ENCODE measurements at regions not wholly inside any gene's neighbourhood (a gene's known extent, or its start where the extent isn't known, plus 50 kb on each side); places are given as distances from the start of the nearest gene placed in this dataset.

DNA sequence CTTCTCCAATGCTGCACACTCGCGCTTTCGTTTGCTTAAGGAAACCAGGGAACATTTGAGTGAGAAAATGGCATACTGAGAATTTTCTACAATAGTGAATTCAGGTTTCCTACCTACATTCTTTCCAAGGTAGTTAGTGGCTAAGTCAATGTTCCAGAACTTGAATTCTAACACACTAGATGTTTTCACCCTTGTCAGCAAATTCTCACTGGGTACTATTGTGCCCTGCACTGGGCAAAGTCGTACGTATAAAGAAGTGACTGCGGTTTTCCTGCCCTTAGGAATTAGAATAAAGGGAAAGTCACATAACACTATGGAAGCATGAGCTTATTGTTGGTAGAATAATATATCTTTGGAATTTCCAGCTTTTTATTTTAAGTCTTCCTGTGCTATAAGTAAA is 119.2 kb upstream of the TNFSF11 start:
- TF ChIP-seq, protein P1, sequence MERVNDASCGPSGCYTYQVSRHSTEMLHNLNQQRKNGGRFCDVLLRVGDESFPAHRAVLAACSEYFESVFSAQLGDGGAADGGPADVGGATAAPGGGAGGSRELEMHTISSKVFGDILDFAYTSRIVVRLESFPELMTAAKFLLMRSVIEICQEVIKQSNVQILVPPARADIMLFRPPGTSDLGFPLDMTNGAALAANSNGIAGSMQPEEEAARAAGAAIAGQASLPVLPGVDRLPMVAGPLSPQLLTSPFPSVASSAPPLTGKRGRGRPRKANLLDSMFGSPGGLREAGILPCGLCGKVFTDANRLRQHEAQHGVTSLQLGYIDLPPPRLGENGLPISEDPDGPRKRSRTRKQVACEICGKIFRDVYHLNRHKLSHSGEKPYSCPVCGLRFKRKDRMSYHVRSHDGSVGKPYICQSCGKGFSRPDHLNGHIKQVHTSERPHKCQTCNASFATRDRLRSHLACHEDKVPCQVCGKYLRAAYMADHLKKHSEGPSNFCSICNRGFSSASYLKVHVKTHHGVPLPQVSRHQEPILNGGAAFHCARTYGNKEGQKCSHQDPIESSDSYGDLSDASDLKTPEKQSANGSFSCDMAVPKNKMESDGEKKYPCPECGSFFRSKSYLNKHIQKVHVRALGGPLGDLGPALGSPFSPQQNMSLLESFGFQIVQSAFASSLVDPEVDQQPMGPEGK (CRISPR knock-in tag; IDR thresholded peaks at IDR 0.05; ENCODE audit: borderline replicate concordance) = no peak
- no peak for TF ChIP-seq YY1 (IDR thresholded peaks at IDR 0.05; ENCODE audit: borderline replicate concordance in 1 of 3, control insufficient read depth in 1 of 3, extremely low read depth in 1 of 3, insufficient read depth in 3 of 3, insufficient read length in 1 of 3, insufficient replicate concordance in 2 of 3, low read depth in 1 of 3, low read length in 2 of 3)
- TF ChIP-seq ZNF707 (CRISPR knock-in tag; conservative IDR thresholded peaks at IDR 0.05) = no peak
- TF ChIP-seq, protein P2, sequence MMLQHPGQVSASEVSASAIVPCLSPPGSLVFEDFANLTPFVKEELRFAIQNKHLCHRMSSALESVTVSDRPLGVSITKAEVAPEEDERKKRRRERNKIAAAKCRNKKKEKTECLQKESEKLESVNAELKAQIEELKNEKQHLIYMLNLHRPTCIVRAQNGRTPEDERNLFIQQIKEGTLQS (IDR thresholded peaks at IDR 0.05) = no peak
- TF ChIP-seq, protein P2 (CRISPR knock-in tag; conservative IDR thresholded peaks at IDR 0.05) = no peak
- TF ChIP-seq, protein P3, sequence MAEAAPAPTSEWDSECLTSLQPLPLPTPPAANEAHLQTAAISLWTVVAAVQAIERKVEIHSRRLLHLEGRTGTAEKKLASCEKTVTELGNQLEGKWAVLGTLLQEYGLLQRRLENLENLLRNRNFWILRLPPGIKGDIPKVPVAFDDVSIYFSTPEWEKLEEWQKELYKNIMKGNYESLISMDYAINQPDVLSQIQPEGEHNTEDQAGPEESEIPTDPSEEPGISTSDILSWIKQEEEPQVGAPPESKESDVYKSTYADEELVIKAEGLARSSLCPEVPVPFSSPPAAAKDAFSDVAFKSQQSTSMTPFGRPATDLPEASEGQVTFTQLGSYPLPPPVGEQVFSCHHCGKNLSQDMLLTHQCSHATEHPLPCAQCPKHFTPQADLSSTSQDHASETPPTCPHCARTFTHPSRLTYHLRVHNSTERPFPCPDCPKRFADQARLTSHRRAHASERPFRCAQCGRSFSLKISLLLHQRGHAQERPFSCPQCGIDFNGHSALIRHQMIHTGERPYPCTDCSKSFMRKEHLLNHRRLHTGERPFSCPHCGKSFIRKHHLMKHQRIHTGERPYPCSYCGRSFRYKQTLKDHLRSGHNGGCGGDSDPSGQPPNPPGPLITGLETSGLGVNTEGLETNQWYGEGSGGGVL (CRISPR knock-in tag; IDR thresholded peaks at IDR 0.05) = no peak
- no peak for TF ChIP-seq MEF2A (IDR thresholded peaks at IDR 0.05; ENCODE audit: control insufficient read depth, low read depth, low read length)
- TF ChIP-seq, protein P4, sequence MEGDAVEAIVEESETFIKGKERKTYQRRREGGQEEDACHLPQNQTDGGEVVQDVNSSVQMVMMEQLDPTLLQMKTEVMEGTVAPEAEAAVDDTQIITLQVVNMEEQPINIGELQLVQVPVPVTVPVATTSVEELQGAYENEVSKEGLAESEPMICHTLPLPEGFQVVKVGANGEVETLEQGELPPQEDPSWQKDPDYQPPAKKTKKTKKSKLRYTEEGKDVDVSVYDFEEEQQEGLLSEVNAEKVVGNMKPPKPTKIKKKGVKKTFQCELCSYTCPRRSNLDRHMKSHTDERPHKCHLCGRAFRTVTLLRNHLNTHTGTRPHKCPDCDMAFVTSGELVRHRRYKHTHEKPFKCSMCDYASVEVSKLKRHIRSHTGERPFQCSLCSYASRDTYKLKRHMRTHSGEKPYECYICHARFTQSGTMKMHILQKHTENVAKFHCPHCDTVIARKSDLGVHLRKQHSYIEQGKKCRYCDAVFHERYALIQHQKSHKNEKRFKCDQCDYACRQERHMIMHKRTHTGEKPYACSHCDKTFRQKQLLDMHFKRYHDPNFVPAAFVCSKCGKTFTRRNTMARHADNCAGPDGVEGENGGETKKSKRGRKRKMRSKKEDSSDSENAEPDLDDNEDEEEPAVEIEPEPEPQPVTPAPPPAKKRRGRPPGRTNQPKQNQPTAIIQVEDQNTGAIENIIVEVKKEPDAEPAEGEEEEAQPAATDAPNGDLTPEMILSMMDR (IDR thresholded peaks at IDR 0.05 in 2 of 3, conservative IDR thresholded peaks at IDR 0.05 in 1 of 3; ENCODE audit: insufficient read depth in 2 of 3, low read depth in 1 of 3, low read length in 3 of 3) = no peak
- TF ChIP-seq SMAD4 (CRISPR knock-in tag; conservative IDR thresholded peaks at IDR 0.05) = no peak
- TF ChIP-seq, protein P5, sequence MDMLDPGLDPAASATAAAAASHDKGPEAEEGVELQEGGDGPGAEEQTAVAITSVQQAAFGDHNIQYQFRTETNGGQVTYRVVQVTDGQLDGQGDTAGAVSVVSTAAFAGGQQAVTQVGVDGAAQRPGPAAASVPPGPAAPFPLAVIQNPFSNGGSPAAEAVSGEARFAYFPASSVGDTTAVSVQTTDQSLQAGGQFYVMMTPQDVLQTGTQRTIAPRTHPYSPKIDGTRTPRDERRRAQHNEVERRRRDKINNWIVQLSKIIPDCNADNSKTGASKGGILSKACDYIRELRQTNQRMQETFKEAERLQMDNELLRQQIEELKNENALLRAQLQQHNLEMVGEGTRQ (CRISPR knock-in tag; IDR thresholded peaks at IDR 0.05) = no peak
- no peak for TF ChIP-seq ZNF766 (CRISPR knock-in tag; conservative IDR thresholded peaks at IDR 0.05)
- no peak for TF ChIP-seq POLR2AphosphoS5 (IDR thresholded peaks at IDR 0.05; ENCODE audit: control insufficient read depth, insufficient read depth, low read depth, low read length)
- TF ChIP-seq NR2C2 (CRISPR knock-in tag; IDR thresholded peaks at IDR 0.05) = no peak
- no peak for TF ChIP-seq NR2C2 (tag; IDR thresholded peaks at IDR 0.05)
- TF ChIP-seq, protein P6, sequence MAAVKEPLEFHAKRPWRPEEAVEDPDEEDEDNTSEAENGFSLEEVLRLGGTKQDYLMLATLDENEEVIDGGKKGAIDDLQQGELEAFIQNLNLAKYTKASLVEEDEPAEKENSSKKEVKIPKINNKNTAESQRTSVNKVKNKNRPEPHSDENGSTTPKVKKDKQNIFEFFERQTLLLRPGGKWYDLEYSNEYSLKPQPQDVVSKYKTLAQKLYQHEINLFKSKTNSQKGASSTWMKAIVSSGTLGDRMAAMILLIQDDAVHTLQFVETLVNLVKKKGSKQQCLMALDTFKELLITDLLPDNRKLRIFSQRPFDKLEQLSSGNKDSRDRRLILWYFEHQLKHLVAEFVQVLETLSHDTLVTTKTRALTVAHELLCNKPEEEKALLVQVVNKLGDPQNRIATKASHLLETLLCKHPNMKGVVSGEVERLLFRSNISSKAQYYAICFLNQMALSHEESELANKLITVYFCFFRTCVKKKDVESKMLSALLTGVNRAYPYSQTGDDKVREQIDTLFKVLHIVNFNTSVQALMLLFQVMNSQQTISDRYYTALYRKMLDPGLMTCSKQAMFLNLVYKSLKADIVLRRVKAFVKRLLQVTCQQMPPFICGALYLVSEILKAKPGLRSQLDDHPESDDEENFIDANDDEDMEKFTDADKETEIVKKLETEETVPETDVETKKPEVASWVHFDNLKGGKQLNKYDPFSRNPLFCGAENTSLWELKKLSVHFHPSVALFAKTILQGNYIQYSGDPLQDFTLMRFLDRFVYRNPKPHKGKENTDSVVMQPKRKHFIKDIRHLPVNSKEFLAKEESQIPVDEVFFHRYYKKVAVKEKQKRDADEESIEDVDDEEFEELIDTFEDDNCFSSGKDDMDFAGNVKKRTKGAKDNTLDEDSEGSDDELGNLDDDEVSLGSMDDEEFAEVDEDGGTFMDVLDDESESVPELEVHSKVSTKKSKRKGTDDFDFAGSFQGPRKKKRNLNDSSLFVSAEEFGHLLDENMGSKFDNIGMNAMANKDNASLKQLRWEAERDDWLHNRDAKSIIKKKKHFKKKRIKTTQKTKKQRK (IDR thresholded peaks at IDR 0.05; ENCODE audit: borderline replicate concordance, low read depth, low read length) = no peak

Measured in K562 (cell line).